ENCODE measurements at regions not wholly inside any gene's neighbourhood (a gene's known extent, or its start where the extent isn't known, plus 50 kb on each side); places are given as distances from the start of the nearest gene placed in this dataset.

GRCh38 chr2:194946826-194947225 is 710.2 kb upstream of the SLC39A10 start:
- no peak overlapping the region for H3K18ac ChIP-seq (ENCODE audit: extremely low read depth, low read length)
- H2BK5ac ChIP-seq (ENCODE audit: low read depth, low read length), result no peak overlapping the region
- no peaks in the 10 kb centered on the region for H3K27me3 ChIP-seq (replicated peaks in 1 of 4; ENCODE audit: control insufficient read depth in 3 of 4, extremely low read depth in 1 of 4, insufficient read depth in 3 of 4, low read length in 3 of 4)
- no peak overlapping the region for H2BK12ac ChIP-seq (ENCODE audit: low read depth, low read length)
- no peak for FAIRE-seq
- DNase-seq (ENCODE audit: low read depth in 1 of 2, low spot score in 2 of 2), result no peak
- no peaks in the 10 kb centered on the region for H4K20me1 ChIP-seq (replicated peaks in 1 of 2; ENCODE audit: control insufficient read depth in 1 of 2, insufficient read depth in 2 of 2, low read length in 2 of 2)
- no peaks in the 10 kb centered on the region for H3K36me3 ChIP-seq (ENCODE audit: control insufficient read depth in 2 of 4, insufficient read depth in 4 of 4, low read length in 3 of 4)
- no peaks in the 10 kb centered on the region for H3K23me2 ChIP-seq (ENCODE audit: low read depth, low read length)
- H2AFZ ChIP-seq (ENCODE audit: low read length), result no peak overlapping the region
- WGBS, 2 experiments (ENCODE audit: extremely low coverage in 1 of 2, insufficient coverage in 1 of 2, insufficient read length in 1 of 2, insufficient replicate concordance in 2 of 2, low coverage in 1 of 2, low lambda C conversion rate in 2 of 2, missing lambda C conversion rate in 1 of 2), result 94% methylated on average over 1 of the region's 1 CpG; no CpG with 5 or more reads in 1 of the 2 experiments
- CTCF ChIA-PET (ENCODE audit: partially characterized antibody), result no interaction called here
- H3K9me3 ChIP-seq (ENCODE audit: insufficient read depth in 2 of 2, low read depth in 1 of 2, low read length in 1 of 2), result no peaks in the 10 kb centered on the region
- no peak overlapping the region for H3K56ac ChIP-seq (replicated peaks; ENCODE audit: insufficient read length, low read depth, low read length)
- H2BK120ac ChIP-seq (replicated peaks; ENCODE audit: low read depth, low read length), result no peak overlapping the region
- no peak overlapping the region for H4K91ac ChIP-seq (replicated peaks; ENCODE audit: insufficient read length, low read length)
- H2BK20ac ChIP-seq (ENCODE audit: low read length), result no peak overlapping the region
- no peak overlapping the region for H3K9ac ChIP-seq (replicated peaks in 1 of 4; ENCODE audit: extremely low read depth in 1 of 4, low read depth in 3 of 4, low read length in 3 of 4)
- H3K23ac ChIP-seq (ENCODE audit: insufficient read length), result no peak overlapping the region
- H3K79me1 ChIP-seq (ENCODE audit: low read depth, low read length), result no peaks in the 10 kb centered on the region
- no peaks in the 10 kb centered on the region for H3K4me1 ChIP-seq (replicated peaks in 1 of 4; ENCODE audit: control insufficient read depth in 3 of 4, insufficient read depth in 4 of 4, low read length in 3 of 4)
- H4K8ac ChIP-seq (ENCODE audit: extremely low read depth, insufficient read depth, low read length), result no peak overlapping the region
- H3K14ac ChIP-seq (ENCODE audit: insufficient read length), result no peak overlapping the region
- no peak overlapping the region for H3K4me3 ChIP-seq (ENCODE audit: extremely low read depth in 1 of 4, insufficient read depth in 2 of 4, low read depth in 3 of 4, low read length in 4 of 4)
- TF ChIP-seq CREB1 (IDR thresholded peaks at IDR 0.05), result no peak
- no peak for TF ChIP-seq SP4 (IDR thresholded peaks at IDR 0.05; ENCODE audit: low read length)
- TF ChIP-seq POLR2AphosphoS5 (IDR thresholded peaks at IDR 0.05; ENCODE audit: low read depth, low read length), result no peak
- no peak for TF ChIP-seq RBBP5 (IDR thresholded peaks at IDR 0.05; ENCODE audit: borderline replicate concordance, low read depth, low read length)
- no peak for TF ChIP-seq CBX5 (IDR thresholded peaks at IDR 0.05; ENCODE audit: low read depth, low read length)
- no peak for TF ChIP-seq MAX (IDR thresholded peaks at IDR 0.05)
- no peak for TF ChIP-seq TEAD4 (IDR thresholded peaks at IDR 0.05; ENCODE audit: low read depth, low read length)
- TF ChIP-seq BACH1 (IDR thresholded peaks at IDR 0.05; ENCODE audit: low read length), result no peak
- no peak for TF ChIP-seq SRF (IDR thresholded peaks at IDR 0.05; ENCODE audit: low read depth, low read length)
- POLR2A ChIA-PET (ENCODE audit: partially characterized antibody), result no interaction called here
- H2BK15ac ChIP-seq (ENCODE audit: low read length), result no peak overlapping the region
- no peak overlapping the region for H2AK5ac ChIP-seq (ENCODE audit: low read depth, low read length)
- H3K79me2 ChIP-seq (ENCODE audit: control insufficient read depth in 1 of 2, insufficient read depth in 2 of 2, low read length in 2 of 2), result no peaks in the 10 kb centered on the region
- no peak overlapping the region for H4K5ac ChIP-seq (ENCODE audit: insufficient read length, low read depth, low read length)
- no peak overlapping the region for H3K4me2 ChIP-seq (ENCODE audit: insufficient read depth in 1 of 2, low read depth in 2 of 2, low read length in 2 of 2)
- H3K27ac ChIP-seq (ENCODE audit: low read depth, low read length), result no peak overlapping the region
- H3K4ac ChIP-seq (replicated peaks; ENCODE audit: insufficient read length, low read depth, low read length), result no peak overlapping the region
